Psoas muscle (tissue), 7 donors: ENCODE measurements at regions not wholly inside any gene's neighbourhood (a gene's known extent, or its start where the extent isn't known, plus 50 kb on each side); places are given as distances from the start of the nearest gene placed in this dataset.

Experiments used
- ATAC-seq, 4 donors: fragments of 200-7000 bp; cut with Tn5 transposase; one replicate each; pipeline ENCODE4 v1.9.1; 2020; ENCODE audit warnings: moderate library complexity in 3 of 4, mild to moderate bottlenecking in 2 of 4
- DNase-seq, 2 donors: peaks; one replicate each; pipeline ENCODE4 v3.0.0-alpha.2; 2020
- H3K27ac ChIP-seq: fragments of 200-600 bp; one replicate; pipeline ENCODE4 v1.8.0; 2022
- H3K27me3 ChIP-seq, 3 donors: fragments of 200-600 bp in 1 of 3; one replicate each; pipeline versions ENCODE4 v1.6.1 to v1.8.0; 2013 to 2022; ENCODE audit warnings: low read length in 2 of 3, mild to moderate bottlenecking in 2 of 3, moderate library complexity in 1 of 3; ENCODE audit not compliant: insufficient read depth in 3 of 3
- H3K36me3 ChIP-seq, 2 donors: fragments of 200-600 bp in 1 of 2; one replicate each; pipeline versions ENCODE4 v1.6.1 to v1.8.0; 2013 to 2022; ENCODE audit warnings: low read depth in 1 of 2, mild to moderate bottlenecking in 1 of 2, moderate library complexity in 1 of 2; ENCODE audit not compliant: insufficient read depth in 1 of 2
- H3K4me1 ChIP-seq: fragments of 200-600 bp; one replicate; pipeline ENCODE4 v1.8.0; 2022
- H3K4me3 ChIP-seq: fragments of 200-600 bp; one replicate; pipeline ENCODE4 v1.8.0; 2022; ENCODE audit warnings: mild to moderate bottlenecking
- H3K9me3 ChIP-seq: fragments of 200-600 bp; one replicate; pipeline ENCODE4 v1.8.0; 2022
- CTCF ChIP-seq: fragments of 200-600 bp; IDR thresholded peaks from one replicate; pipeline ENCODE4 v1.8.0; 2022; ENCODE audit warnings: antibody characterized with exemption
- WGBS, 3 donors: extraction: QIAGEN DNeasy Blood & Tissue Kit; methylation state at CpG; one replicate each; pipeline versions ENCODE4 v1.1.6 to v1.1.7; 2013; 5-methylcytosine and 5-hydroxymethylcytosine counted together
- intact Hi-C, 2 donors: fragments of 100-400 bp; cut with DNase I; formaldehyde crosslinking; loops; one replicate each; pipeline versions ENCODE4 v1.11.0 to v1.14.2; 2022
- donor health status: healthy with polysubstance abuse.
- donor health status: DM: no; HTN: no; CAD: no; lungs with moderate emphysema.
- donor health status: Bipolar disorder and iron deficiency.
- donor health status: healthy.
- donor health status: DM: yes; HTN: yes; CAD: no.
- donor health status: DM: no; HTN: no; CAD: no.
- donor health status: DM: yes; HTN: yes; CAD: no.

GRCh38 chr3:102233881-102234280, 200.9 kb upstream of the ZPLD1 start:
- no peak overlapping the region for H3K4me3 ChIP-seq
- intact Hi-C loops: loop anchor here in 1 of 2 donors (5.0 kb wide), 1 partner anchor 298 kb away; no protein-coding TSS in a partner anchor
- H3K4me1 ChIP-seq: no peaks in the 10 kb centered on the region
- no peak for TF ChIP-seq CTCF
- no peaks in the 10 kb centered on the region for H3K27me3 ChIP-seq
- WGBS, 3 donors: 42 to 67% (median 65%) methylated on average over 1 of the region's 1 CpG
- H3K9me3 ChIP-seq: no peaks in the 10 kb centered on the region
- H3K27ac ChIP-seq: no peak overlapping the region
- H3K36me3 ChIP-seq: no peaks in the 10 kb centered on the region
- DNase-seq (no peak), ATAC-seq (no peak)

GRCh38 chr3:102235679-102236078, 199.1 kb upstream of the ZPLD1 start:
- Histone ChIP-seq H3K27me3 (no peaks in the 10 kb centered on the region), H3K36me3 (no peaks in the 10 kb centered on the region), H3K4me3 (no peak overlapping the region), H3K4me1 (no peaks in the 10 kb centered on the region), H3K27ac (no peak overlapping the region), H3K9me3 (no peaks in the 10 kb centered on the region)
- intact Hi-C loops: no loop called here
- no peak for TF ChIP-seq CTCF
- DNase-seq (no peak), ATAC-seq (no peak)
- WGBS, 3 donors: 42 to 63% (median 62%) methylated on average over 5 of the region's 5 CpGs

GRCh38 chr3:102237181-102237580, 197.6 kb upstream of the ZPLD1 start:
- Histone ChIP-seq H3K4me1 (no peaks in the 10 kb centered on the region), H3K4me3 (no peak overlapping the region), H3K36me3 (no peaks in the 10 kb centered on the region), H3K27me3 (no peaks in the 10 kb centered on the region), H3K9me3 (no peaks in the 10 kb centered on the region), H3K27ac (no peak overlapping the region)
- TF ChIP-seq CTCF: no peak
- no peak for ATAC-seq
- 90 to 95% (median 94%) methylated on average over 3 of the region's 3 CpGs for WGBS, 3 donors
- intact Hi-C loops: no loop called here
- no peak for DNase-seq

- TF ChIP-seq CTCF: no peak
- Histone ChIP-seq H3K4me3 (no peak overlapping the region), H3K4me1 (no peaks in the 10 kb centered on the region), H3K36me3 (no peaks in the 10 kb centered on the region), H3K27me3 (no peaks in the 10 kb centered on the region), H3K27ac (no peak overlapping the region), H3K9me3 (no peaks in the 10 kb centered on the region)
- DNase-seq (no peak), ATAC-seq (no peak)
- WGBS, 3 donors: 64 to 96% (median 87%) methylated on average over 2 of the region's 2 CpGs
- intact Hi-C loops: no loop called here
Observed at GRCh38 chr3:102237838-102238237, 197.0 kb upstream of the ZPLD1 start.

GRCh38 chr3:102238362-102238761, 196.5 kb upstream of the ZPLD1 start:
- no peak for TF ChIP-seq CTCF
- no peaks in the 10 kb centered on the region for H3K4me1 ChIP-seq
- H3K9me3 ChIP-seq: no peaks in the 10 kb centered on the region
- H3K4me3 ChIP-seq: no peak overlapping the region
- no peaks in the 10 kb centered on the region for H3K36me3 ChIP-seq
- H3K27me3 ChIP-seq: no peaks in the 10 kb centered on the region
- DNase-seq: no peak
- no peak overlapping the region for H3K27ac ChIP-seq
- no peak for ATAC-seq
- intact Hi-C loops: no loop called here
